Neural cell (in vitro differentiated cells): ENCODE measurements at regions not wholly inside any gene's neighbourhood (a gene's known extent, or its start where the extent isn't known, plus 50 kb on each side); places are given as distances from the start of the nearest gene placed in this dataset.

ENCODE experiments used
- H2AFZ ChIP-seq: fragments of 200-600, 300-800 bp; sonication (generic), shearing (Covaris generic); 2 replicates; pipeline ENCODE4 v1.6.0; 2014; ENCODE audit warnings: low read depth, mild to moderate bottlenecking, antibody characterized with exemption, low read length, moderate library complexity
- H3F3A ChIP-seq: fragments of 200-600 bp; shearing (Covaris generic); 2 replicates; pipeline ENCODE4 v1.6.1; 2016; ENCODE audit warnings: mild to moderate bottlenecking, moderate library complexity, mixed read lengths, antibody characterized with exemption, low read length; ENCODE audit not compliant: insufficient read depth, poor library complexity, severe bottlenecking
- H3K27ac ChIP-seq: fragments of 200-600, 300-800 bp; sonication (generic), shearing (Covaris generic); 2 replicates; pipeline ENCODE4 v1.5.1; 2014; ENCODE audit warnings: mild to moderate bottlenecking, low read length, moderate library complexity
- H3K27me3 ChIP-seq: fragments of 300-800, 200-600 bp; sonication (generic), shearing (Covaris generic); 2 replicates; pipeline ENCODE4 v1.6.0; 2014; ENCODE audit warnings: mild to moderate bottlenecking, low read depth, low read length, moderate library complexity; ENCODE audit not compliant: insufficient read depth
- H3K36me3 ChIP-seq: fragments of 300-800, 200-600 bp; sonication (generic), shearing (Covaris generic); 2 replicates; pipeline ENCODE4 v1.5.1; 2014; ENCODE audit warnings: mild to moderate bottlenecking, antibody characterized with exemption, low read length, moderate library complexity; ENCODE audit not compliant: insufficient read depth
- H3K4me2 ChIP-seq: fragments of 300-800, 200-600 bp; sonication (generic), shearing (Covaris generic); 2 replicates; pipeline ENCODE4 v1.6.0; 2014; ENCODE audit warnings: mild to moderate bottlenecking, low read length
- H3K4me3 ChIP-seq: fragments of 300-800, 200-600 bp; sonication (generic), shearing (Covaris generic); 2 replicates; pipeline ENCODE4 v1.5.1; 2014; ENCODE audit warnings: mild to moderate bottlenecking, low read length, moderate library complexity
- H3K79me2 ChIP-seq: fragments of 200-600 bp; shearing (Covaris generic); replicated peaks from 2 replicates; pipeline ENCODE4 v1.6.0; 2014; ENCODE audit warnings: mild to moderate bottlenecking, low read length, moderate library complexity; ENCODE audit not compliant: insufficient read depth
- H3K9ac ChIP-seq: fragments of 300-800, 200-600 bp; sonication (generic), shearing (Covaris generic); 2 replicates; pipeline ENCODE4 v1.6.1; 2016; ENCODE audit warnings: mild to moderate bottlenecking, low read length, mixed read lengths
- H3K9me2 ChIP-seq: fragments of 200-600 bp; shearing (Covaris generic); 2 replicates; pipeline ENCODE4 v1.6.1; 2016; ENCODE audit warnings: mild to moderate bottlenecking, low read length, mixed read lengths; ENCODE audit not compliant: insufficient read depth
- H3K9me3 ChIP-seq: fragments of 200-600, 300-800 bp; sonication (generic), shearing (Covaris generic); 2 replicates; pipeline ENCODE4 v1.6.1; 2016; ENCODE audit warnings: mild to moderate bottlenecking, mixed run types, low read length, moderate library complexity, mixed read lengths
- H4K20me1 ChIP-seq: fragments of 200-600 bp; shearing (Covaris generic); 2 replicates; pipeline ENCODE4 v1.6.1; 2016; ENCODE audit warnings: mild to moderate bottlenecking, mixed run types; ENCODE audit not compliant: insufficient read depth
- CTCF ChIP-seq: fragments of 450-650 bp; IDR thresholded peaks from 2 replicates; pipeline ENCODE4 v1.5.1; 2014; ENCODE audit warnings: antibody characterized with exemption, mild to moderate bottlenecking, moderate library complexity; ENCODE audit not compliant: poor library complexity, severe bottlenecking
- EP300 ChIP-seq: fragments of 450-650 bp; conservative IDR thresholded peaks from 2 replicates; pipeline ENCODE4 v1.6.1; 2014; ENCODE audit warnings: antibody characterized with exemption, mild to moderate bottlenecking, moderate library complexity; ENCODE audit not compliant: poor library complexity, severe bottlenecking
- EZH2 ChIP-seq: fragments of 200-600, 300-800 bp; shearing (Covaris generic), sonication (generic); IDR thresholded peaks from 2 replicates; pipeline ENCODE4 v1.6.1; 2014; ENCODE audit warnings: antibody characterized with exemption, low read length, borderline replicate concordance, mild to moderate bottlenecking; ENCODE audit not compliant: insufficient read depth, poor library complexity, severe bottlenecking
- MXI1 ChIP-seq: fragments of 450-650 bp; conservative IDR thresholded peaks from 2 replicates; pipeline ENCODE4 v1.6.1; 2014; ENCODE audit warnings: antibody characterized with exemption, mild to moderate bottlenecking; ENCODE audit not compliant: poor library complexity, severe bottlenecking
- POLR2AphosphoS5 ChIP-seq: IDR thresholded peaks from 2 replicates; pipeline ENCODE4 v1.6.1; 2012
- RAD21 ChIP-seq: fragments of 450-650 bp; conservative IDR thresholded peaks from 2 replicates; pipeline ENCODE4 v1.6.1; 2014; ENCODE audit warnings: antibody characterized with exemption, mild to moderate bottlenecking, moderate library complexity
- REST ChIP-seq: IDR thresholded peaks from 2 replicates; pipeline ENCODE4 v1.6.1; 2012; ENCODE audit warnings: borderline replicate concordance
- SMC3 ChIP-seq: fragments of 450-650 bp; conservative IDR thresholded peaks from 2 replicates; pipeline ENCODE4 v1.6.1; 2014; ENCODE audit warnings: antibody characterized with exemption, mild to moderate bottlenecking, moderate library complexity; ENCODE audit not compliant: poor library complexity
- TAF1 ChIP-seq: IDR thresholded peaks from 2 replicates; pipeline ENCODE4 v1.6.1; 2012; ENCODE audit warnings: low read depth

DNA sequence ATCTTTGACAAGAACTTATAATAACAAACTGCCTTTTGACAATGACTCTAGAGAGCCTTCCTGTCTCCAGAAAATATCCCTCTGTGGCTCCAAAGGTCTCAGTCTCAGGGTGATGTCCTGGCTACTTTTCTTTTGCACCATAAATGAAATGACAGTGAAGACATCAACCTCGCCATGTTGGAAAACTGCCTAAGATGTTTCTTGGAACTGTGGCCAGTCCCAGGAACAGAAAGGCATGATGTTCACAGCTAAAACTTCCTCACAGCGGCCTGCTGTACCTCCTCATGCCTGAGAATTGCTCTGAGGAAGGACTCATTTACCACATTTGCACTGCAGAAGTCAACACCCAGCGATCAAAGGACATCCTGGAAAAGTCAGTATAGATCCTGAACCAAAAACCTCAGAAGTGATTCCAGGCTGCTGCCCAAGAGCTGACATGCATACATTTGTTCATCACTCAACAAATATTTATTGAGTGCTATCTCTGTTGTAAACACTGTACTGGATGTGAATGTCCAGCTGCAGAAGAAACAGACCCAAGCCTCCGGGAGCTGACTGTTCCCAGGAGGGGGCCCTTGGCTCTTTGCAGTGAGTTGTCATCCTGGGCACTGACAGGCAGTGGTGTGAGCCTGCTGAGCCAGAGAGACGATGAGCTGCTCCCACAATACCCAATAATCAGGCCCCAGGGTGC, 64.3 kb upstream of the ACSL3 start:
- Histone ChIP-seq H3K79me2 (no peaks in the 10 kb centered on the region), H3K9me3 (no peaks in the 10 kb centered on the region), H3K9me2 (no peaks in the 10 kb centered on the region), H2AFZ (no peak overlapping the region), H3K27me3 (no peaks in the 10 kb centered on the region), H3K4me3 (no peak overlapping the region), H4K20me1 (no peaks in the 10 kb centered on the region), H3K9ac (no peak overlapping the region), H3K27ac (no peak overlapping the region), H3F3A (no peaks in the 10 kb centered on the region), H3K4me2 (no peak overlapping the region), H3K36me3 (no peaks in the 10 kb centered on the region)
- TF ChIP-seq EZH2 = no peak
- TF ChIP-seq EP300 = no peak
- no peak for TF ChIP-seq SMC3
- TF ChIP-seq RAD21 = no peak
- TF ChIP-seq CTCF = no peak
- TF ChIP-seq POLR2AphosphoS5 = no peak
- no peak for TF ChIP-seq TAF1
- no peak for TF ChIP-seq REST
- TF ChIP-seq MXI1 = no peak

DNA sequence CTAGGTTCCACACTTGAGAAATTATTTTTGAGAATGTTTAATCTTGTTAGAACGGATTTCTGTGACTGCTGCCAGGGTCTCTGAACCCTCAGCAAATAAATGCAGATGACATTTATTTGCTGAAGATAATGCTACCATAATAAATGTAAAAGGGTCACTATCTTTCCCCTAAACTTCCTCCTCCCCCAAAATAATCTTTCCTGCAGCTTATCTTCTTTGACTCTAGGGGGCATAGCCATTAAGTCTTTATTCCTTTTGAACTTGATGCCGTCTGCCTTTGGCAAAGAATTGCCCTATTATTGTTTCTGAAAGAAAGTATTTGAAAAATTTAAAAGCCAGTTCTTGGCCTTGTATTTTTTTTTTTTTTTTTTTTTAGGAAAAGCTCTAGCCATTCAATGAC, 63.6 kb upstream of the ACSL3 start:
- Histone ChIP-seq H3K9ac (no peak overlapping the region), H4K20me1 (no peaks in the 10 kb centered on the region), H3F3A (no peaks in the 10 kb centered on the region), H3K9me2 (no peaks in the 10 kb centered on the region), H3K36me3 (no peaks in the 10 kb centered on the region), H3K9me3 (no peaks in the 10 kb centered on the region), H3K27me3 (no peaks in the 10 kb centered on the region), H3K27ac (no peak overlapping the region), H3K4me2 (no peak overlapping the region), H3K4me3 (no peak overlapping the region), H2AFZ (no peak overlapping the region), H3K79me2 (no peaks in the 10 kb centered on the region)
- TF ChIP-seq MXI1 (no peak), POLR2AphosphoS5 (no peak), TAF1 (no peak), SMC3 (no peak), RAD21 (no peak), EP300 (no peak), CTCF (peak; percentile 37), REST (no peak), EZH2 (no peak)
